Suprapubic skin (tissue), 4 donors: ENCODE measurements at regions not wholly inside any gene's neighbourhood (a gene's known extent, or its start where the extent isn't known, plus 50 kb on each side); places are given as distances from the start of the nearest gene placed in this dataset.

Experiments
- POLR2A ChIP-seq, 2 donors: fragments of 450-650 bp; IDR thresholded peaks; one replicate each; pipeline ENCODE4 v1.6.1; 2017; ENCODE audit warnings: antibody characterized with exemption in 2 of 2, mild to moderate bottlenecking in 2 of 2, moderate library complexity in 2 of 2
- POLR2AphosphoS5 ChIP-seq, 3 donors: sonication (generic); formaldehyde crosslinking; IDR thresholded peaks; one replicate each; pipeline ENCODE4 v1.6.1; 2017; ENCODE audit warnings: antibody characterized with exemption in 3 of 3
- TF ChIP-seq, protein P1 (sequence below), 2 donors: fragments of 200-600 bp in 1 of 2; fragments of 450-650 bp in 1 of 2; sonication (generic) in 1 of 2; IDR thresholded peaks; one replicate each; pipeline ENCODE4 v1.5.1; 2016 to 2019; ENCODE audit warnings: antibody characterized with exemption in 2 of 2, mild to moderate bottlenecking in 1 of 2, moderate library complexity in 1 of 2

DNA sequence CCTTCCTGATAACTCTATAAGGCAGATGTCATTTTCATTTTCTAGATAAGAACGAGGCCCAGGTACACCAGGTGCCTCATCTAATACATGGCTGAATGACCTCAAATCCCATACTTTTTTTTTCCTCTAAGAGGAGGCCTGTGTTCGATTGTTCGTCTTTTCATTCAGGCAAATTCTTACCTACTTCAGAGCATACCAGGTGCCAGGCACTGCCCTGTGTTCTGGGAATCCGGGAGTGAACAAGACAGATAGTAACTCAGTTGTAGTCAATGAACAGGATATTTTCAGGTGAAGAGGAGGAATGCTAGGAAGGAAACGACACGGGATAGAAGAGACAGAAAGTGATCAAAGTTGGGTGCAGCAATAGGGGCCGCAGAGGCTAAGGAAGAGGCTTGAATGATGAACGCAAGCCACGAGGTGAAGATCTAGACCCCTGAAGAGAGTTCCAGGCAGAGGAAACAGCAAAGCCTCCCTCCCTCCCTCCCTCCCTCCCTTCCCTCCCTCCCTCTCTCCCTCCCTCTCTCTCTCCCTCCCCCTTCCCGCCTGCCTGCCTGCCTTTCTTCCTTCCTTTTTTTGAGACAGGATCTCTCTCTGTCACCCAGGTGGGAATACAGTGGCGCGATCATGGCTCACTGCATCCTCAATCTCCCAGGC is 150.1 kb upstream of the ZNF217 start:
- no peak for TF ChIP-seq POLR2AphosphoS5 (IDR thresholded peaks at IDR 0.05)
- no peak for TF ChIP-seq POLR2A (IDR thresholded peaks at IDR 0.05)
- TF ChIP-seq, protein P1, sequence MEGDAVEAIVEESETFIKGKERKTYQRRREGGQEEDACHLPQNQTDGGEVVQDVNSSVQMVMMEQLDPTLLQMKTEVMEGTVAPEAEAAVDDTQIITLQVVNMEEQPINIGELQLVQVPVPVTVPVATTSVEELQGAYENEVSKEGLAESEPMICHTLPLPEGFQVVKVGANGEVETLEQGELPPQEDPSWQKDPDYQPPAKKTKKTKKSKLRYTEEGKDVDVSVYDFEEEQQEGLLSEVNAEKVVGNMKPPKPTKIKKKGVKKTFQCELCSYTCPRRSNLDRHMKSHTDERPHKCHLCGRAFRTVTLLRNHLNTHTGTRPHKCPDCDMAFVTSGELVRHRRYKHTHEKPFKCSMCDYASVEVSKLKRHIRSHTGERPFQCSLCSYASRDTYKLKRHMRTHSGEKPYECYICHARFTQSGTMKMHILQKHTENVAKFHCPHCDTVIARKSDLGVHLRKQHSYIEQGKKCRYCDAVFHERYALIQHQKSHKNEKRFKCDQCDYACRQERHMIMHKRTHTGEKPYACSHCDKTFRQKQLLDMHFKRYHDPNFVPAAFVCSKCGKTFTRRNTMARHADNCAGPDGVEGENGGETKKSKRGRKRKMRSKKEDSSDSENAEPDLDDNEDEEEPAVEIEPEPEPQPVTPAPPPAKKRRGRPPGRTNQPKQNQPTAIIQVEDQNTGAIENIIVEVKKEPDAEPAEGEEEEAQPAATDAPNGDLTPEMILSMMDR (IDR thresholded peaks at IDR 0.05) = no peak
